ACC112 (cell line): ENCODE measurements at regions not wholly inside any gene's neighbourhood (a gene's known extent, or its start where the extent isn't known, plus 50 kb on each side); places are given as distances from the start of the nearest gene placed in this dataset.

Source experiments
- H2AFZ ChIP-seq: fragments of 200-600 bp; sonication (generic); one replicate; pipeline ENCODE4 v1.6.0; 2017; ENCODE audit warnings: antibody characterized with exemption, low read length; ENCODE audit not compliant: unreplicated experiment
- H3K27ac ChIP-seq: fragments of 200-600 bp; sonication (generic); 2 replicates; pipeline ENCODE4 v1.5.1; 2014; ENCODE audit warnings: low read depth, mild to moderate bottlenecking, antibody characterized with exemption, low read length, moderate library complexity
- H3K27me3 ChIP-seq: fragments of 200-600 bp; sonication (generic); 2 replicates; pipeline ENCODE4 v1.6.1; 2014; ENCODE audit warnings: mild to moderate bottlenecking, antibody characterized with exemption, low read length, moderate library complexity, mixed read lengths; ENCODE audit not compliant: insufficient read depth
- H3K36me3 ChIP-seq: fragments of 200-600 bp; sonication (generic); 2 replicates; pipeline ENCODE4 v1.6.1; 2016; ENCODE audit warnings: mild to moderate bottlenecking, antibody characterized with exemption, low read length, moderate library complexity, mixed read lengths; ENCODE audit not compliant: insufficient read depth
- H3K4me1 ChIP-seq: fragments of 200-600 bp; sonication (generic); one replicate; pipeline ENCODE4 v1.6.1; 2016; ENCODE audit warnings: low read length, mixed read lengths; ENCODE audit not compliant: insufficient read depth, unreplicated experiment, control insufficient read depth
- H3K4me3 ChIP-seq: fragments of 200-600 bp; sonication (generic); 2 replicates; pipeline ENCODE4 v1.5.1; 2014; ENCODE audit warnings: mild to moderate bottlenecking, low read depth, low read length
- H3K79me2 ChIP-seq: fragments of 200-600 bp; sonication (generic); one replicate; pipeline ENCODE4 v1.6.0; 2016; ENCODE audit warnings: low read length; ENCODE audit not compliant: control insufficient read depth, unreplicated experiment, insufficient read depth

DNA sequence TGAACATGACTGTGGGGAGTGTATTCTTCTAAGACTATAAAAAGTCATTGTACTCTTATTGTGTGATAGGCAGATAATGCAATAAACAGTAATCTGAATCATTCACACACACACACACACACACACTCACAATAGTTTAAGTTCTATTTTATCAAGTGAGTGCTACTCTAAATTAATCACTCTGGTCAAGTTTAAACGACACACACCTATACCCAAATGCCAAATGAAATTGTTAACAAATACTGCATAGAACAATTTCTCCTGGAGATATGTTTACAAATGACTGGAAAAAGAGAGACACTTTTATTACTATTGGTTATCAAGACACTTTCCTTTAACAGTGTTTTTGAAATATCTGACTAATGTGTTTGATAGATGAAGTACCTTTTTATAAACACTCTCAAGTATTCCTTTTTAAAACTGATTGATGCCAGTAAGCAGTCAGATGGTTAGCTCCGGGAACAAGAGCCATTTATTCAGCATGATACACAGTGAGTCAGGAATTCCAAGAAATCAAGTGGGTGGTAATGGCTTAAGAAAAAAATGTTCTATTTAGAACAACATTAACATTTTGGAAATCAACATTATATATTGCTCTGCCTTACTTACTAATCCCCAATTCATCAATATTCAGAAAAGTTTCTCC lies 521.6 kb upstream of the ST8SIA4 start:
- Histone ChIP-seq H3K79me2 (no peaks in the 10 kb centered on the region), H3K36me3 (no peaks in the 10 kb centered on the region), H3K27ac (peak overlapping the region; percentile 80), H2AFZ (peak overlapping the region; percentile 19), H3K27me3 (no peaks in the 10 kb centered on the region), H3K4me3 (0 out of 2 replicates have a peak overlapping the region, but pooled peaks have one; percentile 0), H3K4me1 (peaks cover 34% of the 10 kb centered on the region)

DNA sequence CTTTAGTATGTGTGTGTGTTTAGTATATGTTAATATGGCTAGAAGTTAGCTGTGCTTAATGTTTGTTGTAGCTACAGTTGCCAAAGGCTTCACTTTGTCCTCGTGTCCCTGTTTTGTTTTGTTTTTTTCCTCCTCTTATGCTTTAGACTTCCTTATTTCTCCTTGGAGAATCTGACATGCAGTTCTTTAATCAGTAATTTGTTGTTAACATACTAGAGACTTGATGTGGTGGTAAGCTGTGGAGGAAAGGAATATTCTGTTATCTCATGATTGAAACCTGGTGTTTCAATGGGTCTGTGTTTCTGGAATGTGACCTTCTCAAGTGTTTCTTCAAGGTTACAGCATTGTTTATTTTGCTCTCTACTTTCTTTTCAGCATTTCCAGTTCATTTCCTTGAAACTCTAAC lies 515.6 kb upstream of the ST8SIA4 start:
- H3K36me3 ChIP-seq, result no peaks in the 10 kb centered on the region
- peak overlapping the region; percentile 97 for H2AFZ ChIP-seq
- H3K4me1 ChIP-seq, result peaks cover 12% of the 10 kb centered on the region
- H3K27ac ChIP-seq, result no peak overlapping the region
- no peaks in the 10 kb centered on the region for H3K27me3 ChIP-seq
- no peaks in the 10 kb centered on the region for H3K79me2 ChIP-seq
- no peak overlapping the region for H3K4me3 ChIP-seq

DNA sequence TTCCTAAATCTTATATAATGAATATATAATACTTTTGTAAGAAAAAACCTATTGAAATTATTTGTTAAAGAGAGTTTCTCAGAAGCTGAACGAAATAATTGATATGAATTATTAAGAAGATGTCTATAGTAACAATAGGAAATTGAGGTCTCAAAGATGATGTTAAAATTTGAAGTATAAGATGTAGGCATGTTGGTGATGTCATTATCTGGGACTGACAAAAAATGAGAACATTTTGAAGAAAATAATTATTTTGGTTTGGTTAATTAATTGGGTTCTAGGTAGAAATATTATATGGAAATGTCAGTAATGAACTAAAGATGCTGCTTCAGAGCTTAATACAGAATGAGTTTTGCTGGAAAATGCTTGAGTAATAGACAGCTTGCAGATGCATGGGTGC lies 501.4 kb upstream of the ST8SIA4 start:
- H2AFZ ChIP-seq, result no peak overlapping the region
- H3K27me3 ChIP-seq, result no peaks in the 10 kb centered on the region
- H3K4me1 ChIP-seq, result no peaks in the 10 kb centered on the region
- H3K4me3 ChIP-seq, result no peak overlapping the region
- no peak overlapping the region for H3K27ac ChIP-seq
- H3K79me2 ChIP-seq, result no peaks in the 10 kb centered on the region
- H3K36me3 ChIP-seq, result no peaks in the 10 kb centered on the region

DNA sequence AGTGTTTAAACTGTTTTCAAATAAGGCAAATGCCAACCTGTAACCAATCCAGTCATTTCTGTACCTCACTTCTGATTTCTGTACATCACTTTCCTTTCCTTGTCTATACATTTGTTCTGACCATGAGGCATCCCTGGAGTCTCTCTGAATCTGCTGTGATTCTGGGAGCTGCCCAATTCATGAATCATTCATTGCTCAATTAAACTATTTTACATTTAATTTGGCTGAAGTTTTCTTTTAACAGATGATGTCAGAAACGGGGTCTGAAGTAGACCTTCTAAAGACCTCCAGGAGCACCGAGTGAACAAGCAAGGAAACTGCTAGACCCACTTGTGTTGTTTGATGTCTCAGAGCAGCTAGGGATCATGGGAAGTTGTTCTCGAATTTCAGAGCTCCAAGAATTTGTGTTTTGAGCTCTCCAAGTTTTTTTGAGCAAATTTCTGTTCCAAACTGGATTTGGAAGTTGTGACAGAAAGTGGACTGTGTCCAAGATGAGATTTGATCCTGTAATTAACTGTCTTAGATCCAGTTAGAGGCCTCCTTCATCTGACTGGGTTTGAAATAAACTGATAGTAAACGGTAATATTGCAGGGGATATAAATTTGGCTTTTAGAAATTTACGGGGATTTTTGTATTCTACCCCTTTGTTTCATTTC lies 490.8 kb upstream of the ST8SIA4 start:
- Histone ChIP-seq H3K27ac (no peak overlapping the region), H3K27me3 (no peaks in the 10 kb centered on the region), H3K4me1 (no peaks in the 10 kb centered on the region), H2AFZ (peak overlapping the region; percentile 67), H3K36me3 (no peaks in the 10 kb centered on the region), H3K4me3 (no peak overlapping the region), H3K79me2 (no peaks in the 10 kb centered on the region)

DNA sequence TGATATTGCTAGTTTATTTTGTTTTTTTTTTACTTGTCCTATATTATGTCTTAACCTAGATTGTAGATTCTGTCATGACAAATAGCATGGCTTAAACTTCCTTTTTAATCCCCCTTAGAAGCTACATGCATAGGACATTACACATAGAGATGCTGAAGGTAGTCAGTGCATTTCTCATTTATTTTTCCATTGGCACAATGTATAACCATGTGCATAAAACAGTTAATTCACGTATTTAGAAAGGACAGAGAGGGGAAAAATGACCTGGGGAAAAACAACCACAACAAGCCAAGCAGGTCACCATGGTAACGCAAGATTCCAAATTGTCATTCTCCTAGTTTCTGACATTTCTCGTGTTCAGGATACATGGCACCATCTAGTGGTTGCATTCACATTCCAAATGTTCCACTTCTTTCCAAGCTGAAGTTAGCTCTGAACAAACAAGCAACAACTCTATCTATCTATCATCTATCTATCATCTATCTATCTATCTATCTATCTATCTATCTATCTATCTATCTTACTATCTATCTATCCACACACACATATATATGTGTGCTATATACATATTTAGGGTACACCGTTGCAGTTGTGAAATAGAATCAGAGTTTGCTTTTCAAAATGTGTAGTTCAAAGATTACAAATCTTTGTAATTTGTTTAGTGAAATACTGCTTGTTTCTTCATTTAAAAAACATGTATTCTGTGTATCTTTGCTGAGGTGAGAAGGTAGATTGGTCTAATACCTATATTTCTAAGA lies 487.2 kb upstream of the ST8SIA4 start:
- no peaks in the 10 kb centered on the region for H3K79me2 ChIP-seq
- H3K27me3 ChIP-seq, result no peaks in the 10 kb centered on the region
- no peak overlapping the region for H3K4me3 ChIP-seq
- H2AFZ ChIP-seq, result no peak overlapping the region
- no peak overlapping the region for H3K27ac ChIP-seq
- no peaks in the 10 kb centered on the region for H3K36me3 ChIP-seq
- H3K4me1 ChIP-seq, result no peaks in the 10 kb centered on the region

DNA sequence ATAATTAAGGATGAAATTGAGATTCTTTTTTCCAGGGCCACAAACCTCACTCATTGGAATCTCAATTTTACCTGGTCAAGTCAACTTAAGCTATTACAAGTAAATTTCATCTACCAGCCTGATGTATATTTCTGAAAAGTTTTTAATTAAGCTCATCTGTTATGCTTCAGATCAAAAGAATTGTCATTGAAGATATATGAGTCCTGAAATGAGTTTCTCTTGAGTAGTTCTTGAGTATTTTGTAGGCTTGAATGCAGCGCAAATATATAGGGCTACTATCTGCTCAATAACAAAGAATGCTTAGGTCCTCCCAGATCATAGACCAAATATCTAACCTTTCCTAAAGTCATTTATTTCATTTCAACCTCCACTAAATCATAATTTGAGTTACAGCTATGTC lies 482.2 kb upstream of the ST8SIA4 start:
- Histone ChIP-seq H2AFZ (no peak overlapping the region), H3K27ac (no peak overlapping the region), H3K36me3 (no peaks in the 10 kb centered on the region), H3K4me3 (no peak overlapping the region), H3K79me2 (no peaks in the 10 kb centered on the region), H3K27me3 (peaks cover 7% of the 10 kb centered on the region), H3K4me1 (no peaks in the 10 kb centered on the region)

DNA sequence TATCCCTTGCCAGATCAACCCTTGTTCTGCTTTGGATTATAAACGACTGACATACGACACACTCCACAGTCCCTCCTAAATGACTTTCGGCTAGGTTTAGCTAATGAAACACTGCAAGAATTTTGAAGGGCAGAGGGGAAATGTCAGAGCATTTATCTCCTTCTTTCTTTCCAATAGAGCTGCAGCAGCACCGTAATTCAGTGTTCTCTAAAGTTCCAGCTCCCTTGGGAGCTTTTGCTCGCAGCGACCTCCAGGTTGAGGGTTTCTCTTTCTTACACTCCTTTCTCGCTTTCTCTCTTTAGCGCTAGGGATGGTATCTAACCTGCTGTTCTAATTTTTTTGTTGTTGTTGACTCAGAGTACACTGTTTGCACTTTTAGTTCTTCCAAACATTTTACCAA lies 467.1 kb upstream of the ST8SIA4 start:
- Histone ChIP-seq H3K27ac (no peak overlapping the region), H3K27me3 (no peaks in the 10 kb centered on the region), H3K36me3 (no peaks in the 10 kb centered on the region), H3K4me3 (peak overlapping the region; percentile 76), H2AFZ (peak overlapping the region; percentile 79), H3K4me1 (no peaks in the 10 kb centered on the region), H3K79me2 (no peaks in the 10 kb centered on the region)

DNA sequence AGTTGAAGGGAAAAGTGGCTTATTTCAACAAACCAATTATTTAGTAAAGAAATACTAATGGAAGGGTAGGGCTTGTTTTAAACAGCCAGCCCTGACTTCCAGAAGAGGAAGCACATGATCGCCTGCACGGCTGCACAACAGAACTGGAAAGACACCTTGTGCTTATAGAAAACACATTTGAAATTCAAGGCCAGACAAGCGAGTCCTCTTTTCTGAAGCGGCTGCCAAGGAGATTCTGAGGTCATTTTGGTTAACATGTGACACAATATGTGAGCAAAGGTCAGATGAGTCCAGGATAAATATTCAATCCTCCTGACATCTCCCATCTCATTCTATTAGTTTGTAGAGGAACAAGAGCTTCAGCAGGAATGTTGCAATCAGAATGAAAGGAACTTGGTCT lies 461.4 kb upstream of the ST8SIA4 start:
- no peak overlapping the region for H3K27ac ChIP-seq
- H3K4me1 ChIP-seq, result peaks cover 5% of the 10 kb centered on the region
- H3K27me3 ChIP-seq, result no peaks in the 10 kb centered on the region
- no peak overlapping the region for H3K4me3 ChIP-seq
- H3K36me3 ChIP-seq, result no peaks in the 10 kb centered on the region
- H3K79me2 ChIP-seq, result no peaks in the 10 kb centered on the region
- H2AFZ ChIP-seq, result no peak overlapping the region

DNA sequence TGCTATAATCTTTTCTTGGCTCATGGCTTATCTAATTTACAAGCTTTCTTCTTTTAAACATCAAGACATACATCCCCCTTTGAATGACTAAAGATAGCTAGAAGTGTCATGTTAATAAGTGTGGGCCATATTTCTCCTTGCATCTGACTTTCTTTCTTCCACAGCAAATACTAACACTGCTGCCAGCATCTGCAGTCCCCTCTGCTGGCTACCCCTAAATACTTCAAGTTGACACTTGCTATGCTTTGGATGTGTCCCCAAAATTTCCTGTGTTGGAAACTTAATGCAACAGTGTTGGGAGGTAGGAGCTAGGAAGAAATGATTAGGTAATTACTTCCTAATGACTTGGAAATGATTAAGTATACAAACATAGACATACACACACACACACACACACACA lies 459.0 kb upstream of the ST8SIA4 start:
- H2AFZ ChIP-seq, result no peak overlapping the region
- no peaks in the 10 kb centered on the region for H3K36me3 ChIP-seq
- no peak overlapping the region for H3K4me3 ChIP-seq
- H3K27me3 ChIP-seq, result no peaks in the 10 kb centered on the region
- H3K27ac ChIP-seq, result no peak overlapping the region
- H3K79me2 ChIP-seq, result no peaks in the 10 kb centered on the region
- peaks cover 5% of the 10 kb centered on the region for H3K4me1 ChIP-seq

DNA sequence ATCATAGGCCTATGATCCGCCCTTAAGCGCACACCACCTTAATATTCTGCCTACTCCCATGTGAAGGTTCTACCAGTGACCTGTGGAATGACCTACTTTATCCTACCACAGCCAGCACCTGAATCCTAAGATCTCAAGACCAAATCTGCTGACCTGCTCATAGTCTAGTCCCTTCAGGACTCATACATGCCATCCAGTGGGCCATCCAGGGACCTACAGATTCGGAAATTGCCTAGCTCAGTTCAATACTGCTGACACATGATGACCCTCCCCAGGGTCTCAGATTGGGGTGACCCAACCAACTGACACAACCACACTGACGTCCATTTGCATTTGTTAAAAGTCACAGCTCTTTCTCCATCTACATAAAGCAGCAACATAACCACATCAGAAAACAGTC lies 443.8 kb upstream of the ST8SIA4 start:
- H3K27me3 ChIP-seq, result 0 out of 2 replicates have a peak, but pooled peaks cover 5% of the 10 kb centered on the region
- no peak overlapping the region for H3K4me3 ChIP-seq
- no peaks in the 10 kb centered on the region for H3K4me1 ChIP-seq
- no peak overlapping the region for H2AFZ ChIP-seq
- H3K36me3 ChIP-seq, result no peaks in the 10 kb centered on the region
- H3K27ac ChIP-seq, result no peak overlapping the region
- H3K79me2 ChIP-seq, result no peaks in the 10 kb centered on the region
